HG03520 (cell line): ENCODE measurements at regions not wholly inside any gene's neighbourhood (a gene's known extent, or its start where the extent isn't known, plus 50 kb on each side); places are given as distances from the start of the nearest gene placed in this dataset.

Experiments used
- ATAC-seq: cut with Tn5 transposase; IDR thresholded peaks from one replicate; pipeline ENCODE4 v1.9.1; 2021; ENCODE audit warnings: mild to moderate bottlenecking, moderate library complexity; ENCODE audit not compliant: unreplicated experiment

- ATAC-seq = no peak
These were observed 574.4 kb downstream of the TNS3 start for GRCh38 chr7:47007471-47007870.

- ATAC-seq = no peak
These were observed 581.4 kb downstream of the TNS3 start for GRCh38 chr7:47000561-47000960.

- ATAC-seq = no peak
These were observed 582.0 kb downstream of the TNS3 start for GRCh38 chr7:46999866-47000265.

- ATAC-seq = no peak
These were observed 584.9 kb downstream of the TNS3 start for GRCh38 chr7:46996972-46997371.

- ATAC-seq = no peak
These were observed 588.5 kb downstream of the TNS3 start for GRCh38 chr7:46993396-46993795.

- no peak for ATAC-seq
These were observed 591.1 kb downstream of the TNS3 start for GRCh38 chr7:46990761-46991160.

GRCh38 chr7:46989247-46989646, 592.7 kb downstream of the TNS3 start:
- no peak for ATAC-seq

- ATAC-seq = no peak
These were observed 599.0 kb downstream of the TNS3 start for GRCh38 chr7:46982928-46983327.

- no peak for ATAC-seq
These were observed 602.5 kb downstream of the TNS3 start for GRCh38 chr7:46979439-46979838.

GRCh38 chr7:46975493-46975892, 606.4 kb downstream of the TNS3 start:
- ATAC-seq = no peak

- no peak for ATAC-seq
These were observed 609.7 kb downstream of the TNS3 start for GRCh38 chr7:46972205-46972604.

GRCh38 chr7:46970476-46970875, 611.4 kb downstream of the TNS3 start:
- no peak for ATAC-seq

GRCh38 chr7:46970131-46970430, 611.8 kb downstream of the TNS3 start:
- no peak for ATAC-seq

GRCh38 chr7:46969303-46970130, 612.4 kb downstream of the TNS3 start:
- ATAC-seq = no peak

GRCh38 chr7:46968003-46968402, 613.9 kb downstream of the TNS3 start:
- no peak for ATAC-seq

GRCh38 chr7:46963719-46964118, 618.2 kb downstream of the TNS3 start:
- no peak for ATAC-seq

- no peak for ATAC-seq
These were observed 620.9 kb downstream of the TNS3 start for GRCh38 chr7:46960970-46961369.

GRCh38 chr7:46957195-46957594, 624.7 kb downstream of the TNS3 start:
- no peak for ATAC-seq

- no peak for ATAC-seq
These were observed 626.4 kb downstream of the TNS3 start for GRCh38 chr7:46955531-46955930.

- ATAC-seq = no peak
These were observed 627.7 kb downstream of the TNS3 start for GRCh38 chr7:46954181-46954580.

GRCh38 chr7:46953008-46953407, 628.9 kb downstream of the TNS3 start:
- no peak for ATAC-seq

- ATAC-seq = no peak
These were observed 632.5 kb downstream of the TNS3 start for GRCh38 chr7:46949270-46949931.

- no peak for ATAC-seq
These were observed 633.2 kb downstream of the TNS3 start for GRCh38 chr7:46948716-46949115.
